ENCODE measurements at regions not wholly inside any gene's neighbourhood (a gene's known extent, or its start where the extent isn't known, plus 50 kb on each side); places are given as distances from the start of the nearest gene placed in this dataset.

DNA sequence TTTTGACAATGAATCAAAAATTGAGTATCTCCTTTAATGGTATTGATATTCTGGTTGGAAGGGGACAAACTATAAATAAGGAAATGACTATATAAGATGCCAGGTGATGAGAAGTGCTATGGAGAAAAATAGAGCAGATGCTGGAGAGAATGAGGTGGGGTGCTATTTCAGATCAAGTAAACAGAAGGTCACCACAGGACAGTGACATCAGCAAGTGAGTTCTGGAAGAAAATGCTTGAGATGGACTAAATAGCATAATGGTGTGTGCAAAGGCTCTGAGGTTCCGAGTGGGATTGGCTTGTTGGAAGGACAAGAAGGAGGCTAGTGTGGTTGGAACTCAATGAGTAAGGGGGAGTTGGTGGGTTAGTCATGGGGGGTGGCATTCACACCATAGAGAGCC lies 157.5 kb upstream of the SGCD start:
- TF ChIP-seq GATA2 (IDR thresholded peaks at IDR 0.05; ENCODE audit: low read depth, low read length) (no peak), GATA3 (IDR thresholded peaks at IDR 0.05; ENCODE audit: low read depth, low read length) (no peak)

All from SH-SY5Y (cell line).